ENCODE measurements at regions not wholly inside any gene's neighbourhood (a gene's known extent, or its start where the extent isn't known, plus 50 kb on each side); places are given as distances from the start of the nearest gene placed in this dataset.
"Not testable (repeated sequence)": the region's sequence is repeated elsewhere in the genome, so short reads cannot be mapped to it uniquely, and the experiment has no call there.

DNA sequence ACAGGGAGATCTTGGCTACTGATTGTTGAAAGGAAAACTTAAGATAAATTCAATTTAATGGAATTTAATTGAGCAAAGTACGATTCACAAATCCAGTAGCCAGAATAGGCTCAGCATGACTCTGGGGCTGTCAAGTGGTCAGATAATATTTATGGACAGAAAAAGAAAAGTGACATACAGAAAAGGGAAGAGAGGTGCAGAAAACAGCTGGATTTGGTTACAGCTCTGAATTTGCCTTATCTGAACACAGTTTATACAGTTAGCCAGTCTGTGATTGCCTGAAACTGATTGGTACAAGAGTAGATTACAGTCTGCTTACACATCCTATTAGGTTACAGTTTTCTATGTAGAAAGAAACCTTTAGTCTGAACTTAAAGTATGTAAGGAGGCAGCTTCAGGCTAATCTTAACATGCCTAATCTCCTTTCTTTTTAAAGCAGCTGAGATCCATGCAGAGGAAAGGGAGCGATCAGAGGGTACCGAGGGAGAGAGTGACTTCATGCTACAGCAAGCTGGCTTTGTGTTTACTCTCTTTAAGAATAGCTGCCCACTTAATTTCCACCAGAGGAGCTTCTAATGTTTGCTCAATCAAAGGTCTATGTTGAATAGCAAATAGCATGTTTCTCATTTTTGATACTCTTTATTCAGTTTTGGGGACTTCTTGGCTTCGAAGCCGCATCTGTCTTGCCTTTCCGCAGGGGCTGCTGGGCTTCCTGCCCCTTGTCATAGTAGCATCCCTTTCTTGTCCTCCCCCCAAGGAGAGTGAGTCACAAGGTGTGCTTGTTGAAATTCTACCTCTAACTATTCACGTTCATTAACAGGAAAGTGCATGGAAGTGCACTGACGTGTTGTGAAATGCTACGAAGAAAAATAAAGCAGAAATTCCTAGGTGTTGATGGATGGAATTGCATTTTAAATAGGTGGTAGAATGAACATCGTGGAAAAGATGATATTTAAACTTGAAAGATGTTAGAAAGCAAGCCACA is 761.2 kb downstream of the TAF11L14 start:
- H3K36me3 ChIP-seq = no peaks in the 10 kb centered on the region
- intact Hi-C loops (cut with DNase I; ENCODE audit: low total_unique reads) = no loop called here
- peaks cover 0 to 12% of the 10 kb centered on the region in 2 donors for H3K27me3 ChIP-seq
- TF ChIP-seq, protein P1, sequence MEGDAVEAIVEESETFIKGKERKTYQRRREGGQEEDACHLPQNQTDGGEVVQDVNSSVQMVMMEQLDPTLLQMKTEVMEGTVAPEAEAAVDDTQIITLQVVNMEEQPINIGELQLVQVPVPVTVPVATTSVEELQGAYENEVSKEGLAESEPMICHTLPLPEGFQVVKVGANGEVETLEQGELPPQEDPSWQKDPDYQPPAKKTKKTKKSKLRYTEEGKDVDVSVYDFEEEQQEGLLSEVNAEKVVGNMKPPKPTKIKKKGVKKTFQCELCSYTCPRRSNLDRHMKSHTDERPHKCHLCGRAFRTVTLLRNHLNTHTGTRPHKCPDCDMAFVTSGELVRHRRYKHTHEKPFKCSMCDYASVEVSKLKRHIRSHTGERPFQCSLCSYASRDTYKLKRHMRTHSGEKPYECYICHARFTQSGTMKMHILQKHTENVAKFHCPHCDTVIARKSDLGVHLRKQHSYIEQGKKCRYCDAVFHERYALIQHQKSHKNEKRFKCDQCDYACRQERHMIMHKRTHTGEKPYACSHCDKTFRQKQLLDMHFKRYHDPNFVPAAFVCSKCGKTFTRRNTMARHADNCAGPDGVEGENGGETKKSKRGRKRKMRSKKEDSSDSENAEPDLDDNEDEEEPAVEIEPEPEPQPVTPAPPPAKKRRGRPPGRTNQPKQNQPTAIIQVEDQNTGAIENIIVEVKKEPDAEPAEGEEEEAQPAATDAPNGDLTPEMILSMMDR (IDR thresholded peaks at IDR 0.05) = no peak
- no peak for TF ChIP-seq POLR2AphosphoS5 (IDR thresholded peaks at IDR 0.05)
- no peak for TF ChIP-seq POLR2A (IDR thresholded peaks at IDR 0.05)
- H3K4me3 ChIP-seq = no peak overlapping the region
- no peak for DNase-seq (ENCODE audit: low spot score in 2 of 2)
- H3K27ac ChIP-seq = no peak overlapping the region
- H3K9me3 ChIP-seq = no peaks in the 10 kb centered on the region
- H3K4me1 ChIP-seq = no peaks in the 10 kb centered on the region

DNA sequence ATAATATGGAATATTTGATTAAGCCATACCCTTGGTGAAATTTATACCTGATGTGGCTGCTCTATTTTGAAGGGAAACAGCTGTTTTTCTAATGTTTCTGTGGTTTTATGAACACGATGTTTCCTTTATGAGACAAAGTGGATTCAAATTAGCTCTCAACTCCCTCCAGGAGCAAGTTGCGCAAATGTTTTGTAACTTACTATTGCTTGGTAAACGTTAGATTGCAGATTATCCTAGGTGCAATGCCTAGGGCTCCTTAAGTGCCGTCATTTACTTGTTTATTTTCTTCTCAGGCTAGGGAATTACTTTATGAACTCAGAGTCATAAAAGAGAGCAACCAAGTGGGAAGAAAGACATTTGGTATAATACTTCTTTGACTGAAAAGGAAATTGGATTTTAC is 763.1 kb downstream of the TAF11L14 start:
- Histone ChIP-seq H3K4me3 (no peak overlapping the region), H3K9me3 (no peaks in the 10 kb centered on the region), H3K27ac (no peak overlapping the region), H3K36me3 (no peaks in the 10 kb centered on the region), H3K4me1 (no peaks in the 10 kb centered on the region), H3K27me3 (peaks cover 0 to 5% of the 10 kb centered on the region in 2 donors)
- intact Hi-C loops (cut with DNase I; ENCODE audit: low total_unique reads) = no loop called here
- DNase-seq (ENCODE audit: low spot score in 2 of 2) = no peak
- TF ChIP-seq POLR2A (IDR thresholded peaks at IDR 0.05) (no peak), POLR2AphosphoS5 (IDR thresholded peaks at IDR 0.05) (no peak)

DNA sequence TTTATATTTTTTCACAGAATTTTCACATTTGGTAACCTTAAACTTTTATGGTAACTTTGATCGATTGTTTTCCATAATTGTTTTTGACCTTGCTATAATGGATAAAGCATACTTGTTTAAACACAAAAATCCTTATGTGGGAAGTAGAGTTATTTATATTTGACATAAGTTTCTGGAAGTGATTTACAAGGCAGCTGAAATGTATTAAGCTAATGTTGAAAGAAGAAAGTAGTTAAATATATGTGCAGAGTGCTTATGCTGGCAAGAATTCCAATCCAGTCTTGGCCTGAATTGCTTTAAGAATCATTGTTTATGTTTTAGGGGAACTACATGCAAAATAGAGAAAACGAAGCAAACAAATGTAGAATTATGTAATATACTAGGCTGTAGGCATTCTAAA is 763.6 kb downstream of the TAF11L14 start:
- no peaks in the 10 kb centered on the region for H3K9me3 ChIP-seq

DNA sequence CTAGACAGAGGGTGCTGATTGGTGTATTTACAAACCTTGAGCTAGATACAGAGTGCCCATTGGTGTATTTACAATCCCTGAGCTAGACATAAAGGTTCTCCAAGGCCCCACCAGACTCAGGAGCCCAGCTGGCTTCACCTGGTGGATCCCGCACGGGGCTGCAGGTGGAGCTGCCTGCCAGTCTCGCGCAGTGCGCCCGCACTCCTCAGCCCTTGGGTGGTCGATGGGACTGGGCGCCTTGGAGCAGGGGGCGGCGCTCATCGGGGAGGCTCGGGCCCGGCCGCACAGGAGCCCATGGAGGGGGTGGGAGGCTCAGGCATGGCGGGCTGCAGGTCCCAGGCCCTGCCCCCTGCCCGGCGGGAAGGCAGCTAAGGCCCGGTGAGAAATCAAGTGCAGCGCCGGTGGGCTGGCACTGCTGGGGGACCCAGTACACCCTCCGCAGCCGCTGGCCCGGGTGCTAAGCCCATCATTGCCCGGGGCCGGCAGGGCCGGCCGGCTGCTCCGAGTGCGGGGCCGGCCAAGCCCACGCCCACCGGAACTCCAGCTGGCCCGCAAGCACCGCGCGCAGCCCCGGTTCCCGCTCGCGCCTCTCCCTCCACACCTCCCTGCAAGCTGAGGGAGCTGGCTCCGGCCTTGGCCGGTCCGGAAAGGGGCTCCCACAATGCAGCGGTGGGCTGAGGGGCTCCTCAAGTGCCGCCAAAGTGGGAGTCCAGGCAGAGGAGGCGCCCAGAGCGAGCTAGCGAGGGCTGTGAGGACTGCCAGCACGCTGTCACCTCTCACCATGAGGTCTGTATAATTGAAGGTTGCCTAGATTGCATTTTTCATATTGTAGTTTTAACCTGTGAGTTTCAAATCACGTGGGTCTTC is 765.4 kb downstream of the TAF11L14 start:
- H3K4me1 ChIP-seq; H3K27ac ChIP-seq; H3K36me3 ChIP-seq; H3K9me3 ChIP-seq; intact Hi-C loops (cut with DNase I; ENCODE audit: low total_unique reads); DNase-seq (ENCODE audit: low spot score in 2 of 2); H3K27me3 ChIP-seq; H3K4me3 ChIP-seq: not testable (repeated sequence)

More for the DNA sequence above, 763.6 kb downstream of the TAF11L14 start:
- intact Hi-C loops (cut with DNase I; ENCODE audit: low total_unique reads) = no loop called here
- H3K4me1 ChIP-seq = no peaks in the 10 kb centered on the region
- peaks cover 0 to 5% of the 10 kb centered on the region in 2 donors for H3K27me3 ChIP-seq
- no peak overlapping the region for H3K27ac ChIP-seq
- no peak overlapping the region for H3K4me3 ChIP-seq
- H3K36me3 ChIP-seq = no peaks in the 10 kb centered on the region
- DNase-seq (ENCODE audit: low spot score in 2 of 2) = no peak
- TF ChIP-seq, protein P1 (IDR thresholded peaks at IDR 0.05) = no peak
- TF ChIP-seq POLR2AphosphoS5 (IDR thresholded peaks at IDR 0.05) = no peak
- TF ChIP-seq POLR2A (IDR thresholded peaks at IDR 0.05) = no peak

DNA sequence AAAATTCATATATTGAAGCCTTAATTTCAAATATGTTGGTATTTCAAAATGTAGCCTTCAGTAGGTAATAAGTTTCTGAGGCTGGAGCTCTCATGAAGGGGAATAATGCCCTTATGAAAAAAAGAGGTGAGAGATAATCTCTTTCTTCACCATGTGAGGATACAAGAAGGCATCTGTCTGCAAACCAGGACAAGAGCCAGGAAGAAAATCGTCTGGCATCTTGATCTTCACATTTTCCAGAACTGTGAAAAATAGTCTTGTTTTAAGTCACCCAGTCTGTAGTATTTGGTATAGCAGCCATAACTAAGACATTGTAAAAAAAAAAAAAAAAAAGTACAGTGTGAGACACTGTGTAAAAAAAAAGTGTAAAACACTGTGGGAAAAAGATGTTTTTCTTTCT is 768.9 kb downstream of the TAF11L14 start:
- no peaks in the 10 kb centered on the region for H3K9me3 ChIP-seq
- no peaks in the 10 kb centered on the region for H3K4me1 ChIP-seq
- DNase-seq (ENCODE audit: low spot score in 2 of 2) = no peak
- H3K27me3 ChIP-seq = no peaks in the 10 kb centered on the region
- TF ChIP-seq POLR2A (IDR thresholded peaks at IDR 0.05) (no peak), POLR2AphosphoS5 (IDR thresholded peaks at IDR 0.05) (no peak)
- TF ChIP-seq, protein P1 (IDR thresholded peaks at IDR 0.05) = no peak
- H3K36me3 ChIP-seq = no peaks in the 10 kb centered on the region
- no peak overlapping the region for H3K4me3 ChIP-seq
- intact Hi-C loops (cut with DNase I; ENCODE audit: low total_unique reads) = no loop called here
- H3K27ac ChIP-seq = no peak overlapping the region

Data from breast epithelium (tissue), 4 donors.